ENCODE measurements at regions not wholly inside any gene's neighbourhood (a gene's known extent, or its start where the extent isn't known, plus 50 kb on each side); places are given as distances from the start of the nearest gene placed in this dataset.

GRCh38 chr1:186519982-186520381 lies 59.1 kb upstream of the PDC start:
- TF ChIP-seq EZH2phosphoT487 (conservative IDR thresholded peaks at IDR 0.05; ENCODE audit: low read length) (no peak), CTCF (IDR thresholded peaks at IDR 0.05; ENCODE audit: insufficient read depth, low read length, poor library complexity, severe bottlenecking) (no peak)
- no peaks in the 10 kb centered on the region for H3K79me2 ChIP-seq (ENCODE audit: insufficient read depth, low read length)
- no peaks in the 10 kb centered on the region for H4K20me1 ChIP-seq (ENCODE audit: low read depth, low read length)
- no peaks in the 10 kb centered on the region for H3K9me3 ChIP-seq (ENCODE audit: insufficient read depth, low read length)
- H3K9me2 ChIP-seq (replicated peaks; ENCODE audit: insufficient read depth, low read length): no peaks in the 10 kb centered on the region
- H2AFZ ChIP-seq (ENCODE audit: low read depth, low read length, severe bottlenecking): no peak overlapping the region
- H3K27me3 ChIP-seq (ENCODE audit: low read length): no peaks in the 10 kb centered on the region
- H3F3A ChIP-seq (ENCODE audit: insufficient read depth): no peaks in the 10 kb centered on the region
- no peak overlapping the region for H3K9ac ChIP-seq (ENCODE audit: low read length)
- H3K27ac ChIP-seq (ENCODE audit: low read depth, low read length): no peak overlapping the region
- H3K4me2 ChIP-seq (ENCODE audit: low read depth, low read length, poor library complexity, severe bottlenecking): no peak overlapping the region
- H3K36me3 ChIP-seq (ENCODE audit: low read length): no peaks in the 10 kb centered on the region
- no peak overlapping the region for H3K4me3 ChIP-seq (ENCODE audit: insufficient read depth, low read length, poor library complexity, severe bottlenecking)

- no peaks in the 10 kb centered on the region for H3K27me3 ChIP-seq (ENCODE audit: low read length)
- H3K9me2 ChIP-seq (replicated peaks; ENCODE audit: insufficient read depth, low read length): no peaks in the 10 kb centered on the region
- no peaks in the 10 kb centered on the region for H3K36me3 ChIP-seq (ENCODE audit: low read length)
These were observed 58.0 kb upstream of the PDC start for GRCh38 chr1:186518822-186519381.

GRCh38 chr1:186518395-186518794 lies 57.5 kb upstream of the PDC start:
- TF ChIP-seq CTCF (IDR thresholded peaks at IDR 0.05; ENCODE audit: insufficient read depth, low read length, poor library complexity, severe bottlenecking) (no peak), EZH2phosphoT487 (conservative IDR thresholded peaks at IDR 0.05; ENCODE audit: low read length) (no peak)
- Histone ChIP-seq H3K79me2 (ENCODE audit: insufficient read depth, low read length) (no peaks in the 10 kb centered on the region), H3K27ac (ENCODE audit: low read depth, low read length) (no peak overlapping the region)

More at GRCh38 chr1:186518822-186519381, 58.0 kb upstream of the PDC start:
- H2AFZ ChIP-seq (ENCODE audit: low read depth, low read length, severe bottlenecking): no peak overlapping the region
- H3K9me3 ChIP-seq (ENCODE audit: insufficient read depth, low read length): no peaks in the 10 kb centered on the region
- H3K79me2 ChIP-seq (ENCODE audit: insufficient read depth, low read length): no peaks in the 10 kb centered on the region
- H3F3A ChIP-seq (ENCODE audit: insufficient read depth): no peaks in the 10 kb centered on the region
- TF ChIP-seq EZH2phosphoT487 (conservative IDR thresholded peaks at IDR 0.05; ENCODE audit: low read length) (no peak), CTCF (IDR thresholded peaks at IDR 0.05; ENCODE audit: insufficient read depth, low read length, poor library complexity, severe bottlenecking) (no peak)
- no peaks in the 10 kb centered on the region for H4K20me1 ChIP-seq (ENCODE audit: low read depth, low read length)
- no peak overlapping the region for H3K27ac ChIP-seq (ENCODE audit: low read depth, low read length)
- no peak overlapping the region for H3K4me3 ChIP-seq (ENCODE audit: insufficient read depth, low read length, poor library complexity, severe bottlenecking)
- H3K9ac ChIP-seq (ENCODE audit: low read length): no peak overlapping the region
- no peak overlapping the region for H3K4me2 ChIP-seq (ENCODE audit: low read depth, low read length, poor library complexity, severe bottlenecking)

More at GRCh38 chr1:186518395-186518794, 57.5 kb upstream of the PDC start:
- Histone ChIP-seq H3K4me2 (ENCODE audit: low read depth, low read length, poor library complexity, severe bottlenecking) (no peak overlapping the region), H4K20me1 (ENCODE audit: low read depth, low read length) (no peaks in the 10 kb centered on the region), H3K36me3 (ENCODE audit: low read length) (no peaks in the 10 kb centered on the region), H3K9me3 (ENCODE audit: insufficient read depth, low read length) (no peaks in the 10 kb centered on the region), H3F3A (ENCODE audit: insufficient read depth) (no peaks in the 10 kb centered on the region), H3K9ac (ENCODE audit: low read length) (no peak overlapping the region), H3K4me3 (ENCODE audit: insufficient read depth, low read length, poor library complexity, severe bottlenecking) (no peak overlapping the region), H3K9me2 (replicated peaks; ENCODE audit: insufficient read depth, low read length) (no peaks in the 10 kb centered on the region), H3K27me3 (ENCODE audit: low read length) (no peaks in the 10 kb centered on the region), H2AFZ (ENCODE audit: low read depth, low read length, severe bottlenecking) (no peak overlapping the region)
